ENCODE measurements at regions not wholly inside any gene's neighbourhood (a gene's known extent, or its start where the extent isn't known, plus 50 kb on each side); places are given as distances from the start of the nearest gene placed in this dataset.
"Not testable (repeated sequence)": the region's sequence is repeated elsewhere in the genome, so short reads cannot be mapped to it uniquely, and the experiment has no call there.

- DNase-seq (ENCODE audit: low spot score): not testable (repeated sequence)
Observed at GRCh38 chr19:14283813-14284520, 78.0 kb upstream of the ADGRL1 start.

- DNase-seq (ENCODE audit: low spot score): not testable (repeated sequence)
Observed at GRCh38 chr19:14279270-14279669, 73.3 kb upstream of the ADGRL1 start.

GRCh38 chr19:14277608-14278007 is 71.6 kb upstream of the ADGRL1 start:
- no peak for DNase-seq (ENCODE audit: low spot score)

DNA sequence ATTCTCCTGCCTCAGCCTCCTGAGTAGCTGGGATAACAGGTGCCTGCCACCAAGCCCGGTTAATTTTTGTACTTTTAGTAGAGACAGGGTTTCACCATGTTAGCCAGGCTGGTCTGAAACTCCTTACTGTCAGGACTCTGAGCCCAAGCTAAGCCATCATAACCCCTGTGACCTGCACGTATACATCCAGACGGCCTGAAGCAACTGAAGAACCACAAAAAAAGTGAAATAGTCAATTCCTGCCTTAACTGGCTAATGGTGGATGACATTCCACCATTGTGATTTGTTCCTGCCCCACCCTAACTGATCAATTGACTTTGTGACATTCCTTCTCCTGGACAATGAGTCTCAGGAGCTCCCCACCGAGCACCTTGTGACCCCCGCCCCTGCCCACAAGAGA is 69.9 kb upstream of the ADGRL1 start:
- not testable (repeated sequence) for DNase-seq (ENCODE audit: low spot score)

- no peak for DNase-seq (ENCODE audit: low spot score)
Observed at GRCh38 chr19:14272623-14273022, 66.7 kb upstream of the ADGRL1 start.

GRCh38 chr19:14271840-14272239 is 65.9 kb upstream of the ADGRL1 start:
- DNase-seq (ENCODE audit: low spot score): no peak

GRCh38 chr19:14270557-14270956 is 64.6 kb upstream of the ADGRL1 start:
- DNase-seq (ENCODE audit: low spot score): not testable (repeated sequence)

DNA sequence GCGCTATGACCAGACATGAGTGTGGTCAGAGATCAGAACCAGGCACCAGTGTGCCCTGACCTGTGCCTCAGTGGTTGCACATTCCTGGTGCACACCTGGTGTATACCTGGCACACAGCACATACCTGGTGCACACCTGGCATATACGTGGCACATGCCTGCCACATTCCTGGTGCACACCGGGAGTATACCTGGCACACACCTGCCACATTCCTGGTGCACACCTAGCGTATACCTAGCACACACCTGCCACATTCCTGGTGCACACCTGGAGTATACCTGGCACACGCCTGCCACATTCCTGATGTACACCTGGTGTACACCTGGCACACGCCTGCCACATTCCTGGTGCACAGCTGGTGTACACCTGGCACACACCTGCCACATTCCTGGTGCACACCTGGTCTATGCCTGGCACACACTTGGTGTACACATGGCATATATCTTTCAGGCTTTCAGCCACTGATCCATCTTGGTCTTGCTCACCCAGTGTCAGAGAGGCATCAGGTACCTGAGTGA is 61.3 kb upstream of the ADGRL1 start:
- DNase-seq (ENCODE audit: low spot score): no peak

- DNase-seq (ENCODE audit: low spot score): not testable (repeated sequence)
Observed at GRCh38 chr19:14266208-14266607, 60.2 kb upstream of the ADGRL1 start.

- no peak for DNase-seq (ENCODE audit: low spot score)
Observed at GRCh38 chr19:14265290-14266036, 59.5 kb upstream of the ADGRL1 start.

GRCh38 chr19:14255902-14256649 is 50.1 kb upstream of the ADGRL1 start:
- DNase-seq (ENCODE audit: low spot score): peak; percentile 81

Data from cerebellar cortex (tissue), 1 donor.